ENCODE measurements at regions not wholly inside any gene's neighbourhood (a gene's known extent, or its start where the extent isn't known, plus 50 kb on each side); places are given as distances from the start of the nearest gene placed in this dataset.
"Not testable (repeated sequence)": the region's sequence is repeated elsewhere in the genome, so short reads cannot be mapped to it uniquely, and the experiment has no call there.

GRCh38 chr4:187070740-187071139, 347.1 kb upstream of the FAT1 start:
- no peak for DNase-seq

- peak; percentile 3 for DNase-seq
Observed at GRCh38 chr4:187071946-187072600, 348.4 kb upstream of the FAT1 start.

GRCh38 chr4:187073820-187074219, 350.2 kb upstream of the FAT1 start:
- DNase-seq = no peak

DNA sequence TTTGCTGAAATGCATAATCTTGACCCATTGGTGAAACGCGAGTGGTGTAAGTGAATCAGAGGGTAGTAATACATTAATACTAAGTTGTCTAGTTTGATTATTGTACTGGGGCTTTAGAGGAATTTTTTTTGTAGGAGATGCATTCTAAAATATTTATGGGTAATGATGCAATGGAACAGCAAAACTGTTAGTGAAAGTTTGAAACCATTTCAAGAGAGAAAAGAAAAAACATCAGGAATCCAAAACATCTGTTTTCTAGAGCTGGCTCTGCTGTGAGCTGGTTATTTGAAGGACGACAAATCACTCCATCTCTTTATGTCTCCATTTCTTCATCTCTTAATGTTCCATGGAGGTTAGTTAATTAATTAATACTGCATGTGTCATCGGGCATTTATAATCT, 351.9 kb upstream of the FAT1 start:
- DNase-seq = peak; percentile 52

DNA sequence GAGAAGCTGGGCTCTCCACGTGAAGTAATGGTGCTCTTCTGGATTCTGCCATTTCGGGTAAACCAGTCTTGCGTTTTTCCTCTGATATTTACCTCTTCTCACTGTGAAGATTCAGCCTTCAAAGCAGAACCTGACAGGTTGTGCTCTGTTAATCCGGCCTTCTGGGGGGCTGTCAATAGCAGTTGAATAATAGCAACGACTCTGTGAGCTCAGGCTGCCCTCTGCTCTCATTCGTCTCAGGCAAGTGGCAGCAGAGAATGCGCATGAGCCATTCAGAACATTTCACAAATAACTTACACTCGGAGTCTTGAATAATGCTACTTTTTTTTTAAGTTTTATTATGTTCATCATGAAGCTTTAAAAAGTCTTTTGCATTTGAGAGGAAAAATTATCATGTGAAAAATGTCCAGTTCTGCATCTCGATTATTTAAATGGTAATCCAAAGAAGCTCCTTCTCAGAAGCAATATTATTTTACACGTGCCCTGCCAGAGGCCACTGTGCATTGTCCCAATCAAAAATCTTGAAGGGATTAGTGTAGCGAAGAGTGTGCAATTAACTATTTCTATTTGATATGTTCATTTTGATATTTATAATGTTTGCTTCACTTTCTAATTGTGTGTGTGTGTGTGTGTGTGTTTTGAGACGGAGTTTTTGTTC, 354.2 kb upstream of the FAT1 start:
- DNase-seq = no peak

GRCh38 chr4:187084701-187085100, 361.0 kb upstream of the FAT1 start:
- DNase-seq = no peak

- no peak for DNase-seq
Observed at GRCh38 chr4:187085339-187085738, 361.7 kb upstream of the FAT1 start.

DNA sequence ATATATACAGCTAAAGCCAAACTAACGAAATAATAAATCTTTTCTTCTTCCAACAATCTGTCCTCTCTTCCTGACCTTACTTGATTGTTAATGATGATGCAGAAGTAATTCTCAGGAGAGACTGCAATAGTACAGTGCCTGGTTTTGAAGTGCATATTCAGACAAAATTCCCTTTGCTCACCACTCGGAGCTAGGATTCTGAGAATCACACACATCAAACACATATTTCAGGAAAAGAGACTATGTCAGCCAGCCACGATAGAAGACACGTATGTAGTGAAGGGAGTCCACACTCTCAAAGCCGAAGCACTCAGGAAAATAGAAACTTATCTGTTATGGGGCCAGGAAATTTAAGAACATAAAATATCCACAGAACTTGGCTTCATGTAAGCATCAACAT, 362.5 kb upstream of the FAT1 start:
- no peak for DNase-seq

DNA sequence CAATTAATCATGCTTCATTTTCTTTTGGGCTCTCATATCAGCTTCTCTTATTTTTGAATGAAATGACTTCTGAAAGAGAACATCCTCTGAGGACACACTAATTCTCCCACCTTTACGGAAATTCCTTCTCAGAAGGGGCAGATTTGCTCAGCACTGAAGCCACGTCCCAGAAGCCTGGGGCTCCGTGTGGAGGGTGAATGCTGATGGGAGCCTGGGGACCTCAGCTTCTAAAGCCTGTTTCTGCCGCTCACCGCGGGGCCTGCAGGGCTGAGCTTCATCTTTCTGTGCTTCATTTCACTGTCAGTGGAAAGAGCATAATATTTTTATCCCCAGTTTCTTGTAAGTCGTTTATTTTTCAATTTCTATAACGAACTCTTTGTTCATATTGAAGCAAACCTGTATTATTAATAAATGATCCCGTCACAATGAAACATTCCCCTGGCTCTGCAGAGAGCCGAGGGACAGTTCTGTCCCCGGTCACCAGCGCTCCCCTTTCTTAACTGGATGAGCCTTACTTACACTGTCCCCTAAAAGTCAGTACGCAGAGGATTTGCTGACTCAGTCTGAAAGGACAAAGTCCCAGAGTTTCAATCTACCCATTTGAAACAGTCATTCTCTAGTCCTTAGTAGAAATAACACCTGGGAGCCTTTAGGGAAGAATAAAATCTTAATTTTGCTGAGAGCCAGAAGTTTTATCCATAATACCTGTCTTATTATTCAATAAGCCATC, 364.6 kb upstream of the FAT1 start:
- no peak for DNase-seq

- DNase-seq = no peak
Observed at GRCh38 chr4:187090401-187090800, 366.7 kb upstream of the FAT1 start.

DNA sequence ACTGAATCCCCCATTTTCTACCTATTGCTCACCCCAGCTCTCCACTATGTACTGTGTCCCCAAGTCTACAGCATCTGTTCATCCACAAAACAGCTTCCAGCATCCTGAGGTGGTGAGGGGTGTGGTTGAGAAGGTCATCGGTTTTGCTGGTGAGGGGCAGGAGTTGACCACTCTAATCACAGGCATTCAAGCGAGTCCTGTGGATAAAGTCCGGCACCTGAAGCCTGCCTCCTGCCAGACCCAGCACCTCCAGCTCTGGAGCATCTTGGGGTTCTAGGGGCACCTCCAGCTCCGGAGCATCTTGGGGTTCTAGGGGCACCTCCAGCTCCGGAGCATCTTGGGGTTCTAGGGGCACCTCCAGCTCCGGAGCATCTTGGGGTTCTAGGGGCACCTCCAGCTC, 367.2 kb upstream of the FAT1 start:
- not testable (repeated sequence) for DNase-seq

GRCh38 chr4:187094144-187094543, 370.5 kb upstream of the FAT1 start:
- no peak for DNase-seq

DNA sequence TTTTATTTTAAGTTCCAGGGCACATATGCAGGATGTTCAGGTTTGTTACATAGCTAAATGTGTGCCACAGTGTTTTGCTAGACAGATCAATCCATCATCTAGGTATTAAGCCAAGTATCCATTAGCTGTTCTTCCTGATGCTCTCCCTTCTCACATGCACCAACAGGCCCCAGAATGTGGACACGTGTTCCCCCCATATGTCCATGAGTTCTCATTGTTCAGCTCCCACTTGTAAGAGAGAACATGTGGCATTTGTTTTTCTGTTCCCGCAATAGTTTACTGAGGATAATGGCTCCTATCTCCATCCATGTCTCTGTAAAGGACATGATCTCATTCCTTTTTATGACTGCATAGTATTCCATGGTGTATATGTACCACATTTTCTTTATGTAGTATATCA, 374.8 kb upstream of the FAT1 start:
- DNase-seq = no peak

DNA sequence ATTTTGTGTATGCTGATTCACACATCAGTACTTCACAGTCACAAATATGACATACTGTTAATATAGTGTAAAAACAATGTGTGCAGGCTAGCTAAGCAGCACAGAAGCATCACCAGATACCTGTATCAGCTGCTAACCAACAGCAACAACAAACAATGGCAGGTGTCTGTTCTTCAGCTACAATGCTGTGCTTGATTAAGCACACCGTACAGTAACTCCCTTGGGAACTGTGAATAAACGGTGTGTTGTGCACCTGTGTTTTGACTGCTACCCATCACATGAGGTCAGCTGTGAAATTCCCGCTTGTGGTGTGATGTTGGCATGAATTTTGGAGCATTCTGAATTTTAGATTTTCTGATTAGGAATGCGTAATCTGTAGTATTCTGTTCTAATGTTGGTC, 379.7 kb upstream of the FAT1 start:
- no peak for DNase-seq

- DNase-seq = peak; percentile 53
Observed at GRCh38 chr4:187108845-187109244, 385.2 kb upstream of the FAT1 start.

GRCh38 chr4:187109636-187110035, 386.0 kb upstream of the FAT1 start:
- no peak for DNase-seq

GRCh38 chr4:187118166-187118565, 394.5 kb upstream of the FAT1 start:
- DNase-seq = no peak

- DNase-seq = no peak
Observed at GRCh38 chr4:187118602-187119120, 395.0 kb upstream of the FAT1 start.

- peak; percentile 18 for DNase-seq
Observed at GRCh38 chr4:187124331-187124730, 400.7 kb upstream of the FAT1 start.

DNA sequence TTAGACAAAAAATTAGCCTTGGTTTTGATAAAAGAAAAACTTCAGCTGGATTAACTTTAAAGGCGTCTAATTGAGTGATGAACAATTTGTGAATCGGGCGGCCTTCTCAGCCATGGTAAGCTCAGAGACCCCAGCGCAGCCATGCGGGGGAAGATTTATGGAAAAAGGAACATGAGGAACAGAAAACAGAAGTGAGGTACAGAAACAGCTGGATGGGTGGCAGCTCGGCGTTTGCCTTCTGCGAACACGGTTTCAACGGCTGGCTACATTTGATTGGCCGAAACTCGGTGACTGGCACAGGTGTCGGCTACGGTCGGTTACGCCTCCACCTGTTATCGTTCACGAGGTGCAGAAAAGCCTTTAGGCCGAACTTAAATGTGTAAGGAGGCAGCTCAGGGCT, 401.4 kb upstream of the FAT1 start:
- DNase-seq = no peak

DNA sequence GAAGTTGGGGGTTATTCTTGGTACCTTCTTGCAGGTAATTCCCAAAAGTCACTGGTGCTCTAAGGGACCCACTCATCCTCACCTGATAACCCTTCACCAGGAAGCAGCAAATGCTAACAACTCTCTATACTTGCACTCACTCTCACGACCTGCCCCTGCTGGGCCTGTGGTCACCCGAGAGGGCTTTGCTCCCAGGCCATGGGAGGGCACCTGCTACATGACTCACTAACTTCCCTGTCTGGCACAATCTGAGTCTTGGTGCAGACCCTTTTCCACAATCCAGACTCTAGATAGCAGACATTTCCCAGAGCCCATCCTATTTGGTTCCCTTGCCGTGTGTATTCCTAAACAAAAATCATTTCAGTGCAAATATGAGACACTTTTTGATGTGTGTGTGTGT, 403.8 kb upstream of the FAT1 start:
- DNase-seq = no peak

DNA sequence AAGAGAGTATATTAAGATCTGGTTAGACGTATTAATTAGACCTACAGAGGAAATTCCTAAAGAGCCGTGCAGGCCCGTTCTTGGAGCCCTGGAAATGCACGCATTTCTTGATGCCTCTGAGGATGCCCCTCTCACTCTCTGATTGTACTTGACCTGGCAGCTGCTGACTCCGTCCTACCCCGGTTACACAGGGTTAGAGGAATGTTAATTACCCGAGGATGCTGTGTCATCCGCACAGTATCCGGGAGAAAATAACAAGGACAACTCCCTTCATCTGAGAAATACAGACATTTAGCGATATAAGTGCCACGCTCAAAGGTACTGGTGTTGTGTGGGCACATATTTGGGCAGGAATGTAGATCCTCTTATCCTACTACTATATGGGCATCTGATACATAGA, 404.6 kb upstream of the FAT1 start:
- no peak for DNase-seq

DNA sequence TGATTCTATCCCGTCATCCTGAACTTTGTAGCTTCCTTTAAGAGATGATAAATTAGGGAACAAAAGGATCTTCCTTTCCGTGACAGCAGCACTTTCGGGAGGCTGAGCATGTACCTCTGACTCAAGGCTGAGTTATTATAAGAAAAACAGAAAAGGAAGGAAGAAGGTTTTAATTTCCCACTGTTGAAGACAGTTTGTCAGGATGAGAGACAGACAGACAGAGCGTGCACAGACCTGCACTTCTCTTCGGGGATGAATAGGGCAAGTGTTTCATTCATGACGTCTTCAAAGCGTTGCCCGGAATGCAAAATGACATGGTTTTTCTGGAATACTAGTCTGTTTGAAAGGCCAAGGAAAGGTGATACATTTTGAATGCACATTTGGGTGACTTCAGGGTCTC, 405.3 kb upstream of the FAT1 start:
- DNase-seq = no peak

DNA sequence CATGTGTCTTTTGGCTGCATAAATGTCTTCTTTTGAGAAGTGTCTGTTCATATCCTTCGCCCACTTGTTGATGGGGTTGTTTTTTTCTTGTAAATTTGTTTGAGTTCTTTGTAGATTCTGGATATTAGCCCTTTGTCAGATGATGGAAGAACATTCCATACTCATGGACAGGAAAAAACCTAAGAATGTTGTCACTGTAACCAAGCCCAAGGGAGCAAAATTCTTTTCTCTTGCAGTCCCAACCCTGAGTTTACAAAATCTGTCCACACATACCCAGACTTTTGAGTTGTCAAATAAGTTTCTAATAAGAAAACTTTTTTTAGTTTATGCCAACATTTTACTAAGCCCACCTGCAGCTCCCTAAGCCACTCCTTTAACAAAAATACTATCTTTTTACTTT, 408.2 kb upstream of the FAT1 start:
- not testable (repeated sequence) for DNase-seq
